ENCODE measurements at regions not wholly inside any gene's neighbourhood (a gene's known extent, or its start where the extent isn't known, plus 50 kb on each side); places are given as distances from the start of the nearest gene placed in this dataset.
"Not testable (repeated sequence)": the region's sequence is repeated elsewhere in the genome, so short reads cannot be mapped to it uniquely, and the experiment has no call there.

- TF ChIP-seq, protein P1, sequence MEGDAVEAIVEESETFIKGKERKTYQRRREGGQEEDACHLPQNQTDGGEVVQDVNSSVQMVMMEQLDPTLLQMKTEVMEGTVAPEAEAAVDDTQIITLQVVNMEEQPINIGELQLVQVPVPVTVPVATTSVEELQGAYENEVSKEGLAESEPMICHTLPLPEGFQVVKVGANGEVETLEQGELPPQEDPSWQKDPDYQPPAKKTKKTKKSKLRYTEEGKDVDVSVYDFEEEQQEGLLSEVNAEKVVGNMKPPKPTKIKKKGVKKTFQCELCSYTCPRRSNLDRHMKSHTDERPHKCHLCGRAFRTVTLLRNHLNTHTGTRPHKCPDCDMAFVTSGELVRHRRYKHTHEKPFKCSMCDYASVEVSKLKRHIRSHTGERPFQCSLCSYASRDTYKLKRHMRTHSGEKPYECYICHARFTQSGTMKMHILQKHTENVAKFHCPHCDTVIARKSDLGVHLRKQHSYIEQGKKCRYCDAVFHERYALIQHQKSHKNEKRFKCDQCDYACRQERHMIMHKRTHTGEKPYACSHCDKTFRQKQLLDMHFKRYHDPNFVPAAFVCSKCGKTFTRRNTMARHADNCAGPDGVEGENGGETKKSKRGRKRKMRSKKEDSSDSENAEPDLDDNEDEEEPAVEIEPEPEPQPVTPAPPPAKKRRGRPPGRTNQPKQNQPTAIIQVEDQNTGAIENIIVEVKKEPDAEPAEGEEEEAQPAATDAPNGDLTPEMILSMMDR (conservative IDR thresholded peaks at IDR 0.05), result no peak
- H3K27ac ChIP-seq, result no peak overlapping the region
Measured at GRCh38 chr7:24113506-24113905, 170.5 kb upstream of the NPY start.

- no peak overlapping the region for H3K27ac ChIP-seq
- TF ChIP-seq, protein P1 (conservative IDR thresholded peaks at IDR 0.05), result no peak
Measured at GRCh38 chr7:24115661-24116060, 168.3 kb upstream of the NPY start.

DNA sequence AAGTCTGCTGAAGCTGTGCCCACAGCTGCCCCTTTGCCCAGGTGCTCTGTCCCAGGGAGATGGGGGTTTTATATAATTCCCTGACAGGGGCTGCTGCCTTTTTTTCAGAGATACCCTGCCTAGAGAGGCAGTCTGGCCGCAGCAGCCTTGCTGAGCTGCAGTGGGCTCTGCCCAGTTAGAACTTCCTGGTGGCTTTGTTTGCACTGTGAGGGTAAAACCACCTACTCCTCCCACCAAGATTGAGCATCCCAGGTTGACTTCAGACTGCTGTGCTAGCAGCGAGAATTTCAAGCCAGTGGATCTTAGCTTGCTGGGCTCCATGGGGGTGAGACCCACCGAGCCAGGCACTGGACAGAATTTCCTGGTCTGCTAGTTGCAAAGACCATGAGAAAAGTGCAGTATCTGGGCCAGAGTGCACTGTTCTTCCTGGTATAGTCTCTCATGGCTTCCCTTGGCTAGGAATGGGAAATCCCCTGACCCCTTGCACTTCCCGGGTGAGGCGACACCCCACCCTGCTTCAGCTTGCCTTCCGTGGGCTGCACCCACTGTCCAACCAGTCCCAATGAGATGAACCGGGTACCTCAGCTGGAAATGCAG, 166.0 kb upstream of the NPY start:
- H3K27ac ChIP-seq, result not testable (repeated sequence)

GRCh38 chr7:24119852-24120251, 164.1 kb upstream of the NPY start:
- TF ChIP-seq, protein P1 (conservative IDR thresholded peaks at IDR 0.05), result no peak
- no peak overlapping the region for H3K27ac ChIP-seq

GRCh38 chr7:24123076-24123475, 160.9 kb upstream of the NPY start:
- H3K27ac ChIP-seq, result peak overlapping the region; percentile 96; the same call in 1 of the 2 replicates
- TF ChIP-seq, protein P1 (conservative IDR thresholded peaks at IDR 0.05), result no peak

GRCh38 chr7:24125765-24126164, 158.2 kb upstream of the NPY start:
- H3K27ac ChIP-seq, result peak overlapping the region; percentile 96
- TF ChIP-seq, protein P1 (conservative IDR thresholded peaks at IDR 0.05), result no peak

DNA sequence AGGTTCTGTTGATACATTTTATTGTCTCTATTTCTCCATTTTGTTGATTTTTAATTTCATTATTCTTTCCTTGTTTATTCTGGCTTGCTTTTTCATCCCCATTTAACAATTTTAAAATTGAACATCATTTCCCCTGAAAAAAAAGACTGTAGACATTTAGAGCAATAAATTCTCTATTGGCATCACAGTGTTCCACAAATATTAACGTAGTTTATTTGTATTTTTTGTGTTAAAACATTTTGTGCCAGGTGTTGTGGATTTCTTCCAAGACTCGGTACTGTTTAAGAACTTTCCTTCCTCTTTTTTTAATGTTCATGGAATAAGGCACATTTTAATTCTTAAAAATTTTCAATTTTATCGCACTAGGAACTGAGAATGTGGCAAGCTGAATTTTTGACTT, 156.1 kb upstream of the NPY start:
- TF ChIP-seq, protein P1 (conservative IDR thresholded peaks at IDR 0.05), result no peak
- H3K27ac ChIP-seq, result peak overlapping the region; percentile 96

DNA sequence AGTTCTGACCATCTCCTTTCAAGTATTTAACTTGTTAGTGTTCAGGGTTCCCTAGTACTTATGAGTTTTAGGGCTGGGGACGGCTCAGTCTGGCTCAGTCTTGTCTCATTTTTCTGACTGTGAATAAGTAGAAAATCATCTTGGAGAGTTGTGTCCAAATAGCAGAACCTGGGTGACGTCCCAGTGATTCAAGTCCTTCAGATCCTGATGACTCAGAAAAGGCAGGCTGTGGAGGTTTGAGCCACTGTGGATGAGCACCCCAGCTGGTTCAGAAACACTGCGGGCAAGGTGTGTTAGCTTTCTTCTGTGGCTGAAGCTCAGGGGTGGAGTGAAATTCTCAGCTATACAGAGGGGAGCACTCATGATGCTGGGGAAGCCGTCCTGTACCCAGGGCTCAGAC, 154.4 kb upstream of the NPY start:
- peak overlapping the region; percentile 96 for H3K27ac ChIP-seq
- TF ChIP-seq, protein P1 (conservative IDR thresholded peaks at IDR 0.05), result no peak
